Stomach (tissue), 4 donors: ENCODE measurements at regions not wholly inside any gene's neighbourhood (a gene's known extent, or its start where the extent isn't known, plus 50 kb on each side); places are given as distances from the start of the nearest gene placed in this dataset.

Experiments used
- CTCF ChIP-seq, 7 experiments: fragments of 450-650 bp in 4 of 7; fragments of 200-600 bp in 3 of 7; sonication (generic) in 3 of 7; IDR thresholded peaks; one replicate each; pipeline ENCODE4 v1.5.1; 2016 to 2019; ENCODE audit warnings: antibody characterized with exemption in 7 of 7, control low read depth in 2 of 7, mild to moderate bottlenecking in 1 of 7
- POLR2A ChIP-seq, 4 donors: fragments of 450-650 bp; IDR thresholded peaks; one replicate each; pipeline ENCODE4 v1.6.1; 2016; ENCODE audit warnings: antibody characterized with exemption in 4 of 4, control low read depth in 2 of 4, mild to moderate bottlenecking in 1 of 4, moderate library complexity in 1 of 4

- TF ChIP-seq CTCF (IDR thresholded peaks at IDR 0.05): no peak
- TF ChIP-seq POLR2A (IDR thresholded peaks at IDR 0.05): no peak
These were observed 149.6 kb downstream of the CRYBB2 start for GRCh38 chr22:25369041-25369440.
